HepG2 (cell line): ENCODE measurements at regions not wholly inside any gene's neighbourhood (a gene's known extent, or its start where the extent isn't known, plus 50 kb on each side); places are given as distances from the start of the nearest gene placed in this dataset.
A peak's percentile ranks its signal among the peaks of the same experiment; 100 is the strongest.

ENCODE experiments used
- ATAC-seq: fragments of 200-7000 bp; cut with Tn5 transposase; 3 replicates; pipeline ENCODE4 v1.9.1; 2020; ENCODE audit warnings: mild to moderate bottlenecking, moderate library complexity
- BruUV-seq: library from RNA; stranded (reverse); fragments of 400-500 nt; replicated peaks from 2 replicates; lab custom pipeline; 2021; lab: Mats Ljungman, UMichigan
- CTCF ChIA-PET: fragments of 300-600 bp; formaldehyde crosslinking; extraction: SDS; loops from one replicate; lab custom pipeline; 2021; ENCODE audit warnings: low total read pairs, inconsistent platforms, low intra/inter-chr PET ratio; lab: Yijun Ruan, JAX
- POLR2A ChIA-PET: fragments of 350-600 bp; sonication (Branson Sonifier 250); formaldehyde crosslinking; loops from one replicate; lab custom pipeline; 2020; ENCODE audit warnings: antibody characterized with exemption, inconsistent platforms; lab: Yijun Ruan, JAX
- DNase-seq: peaks from one replicate; pipeline ENCODE4 v3.0.0-alpha.2; 2015; ENCODE audit warnings: low spot score
- FAIRE-seq: peaks from 3 replicates; lab custom pipeline; 2011; peaks lifted over from hg19 to GRCh38; lab: Jason Lieb, UNC
- H2AFZ ChIP-seq: one replicate; pipeline ENCODE4 v1.6.1; 2011; ENCODE audit warnings: low read length, inconsistent platforms
- H3K27ac ChIP-seq: fragments of 300-600 bp; 3 replicates; pipeline ENCODE4 v1.8.0; 2011; ENCODE audit warnings: mixed run types, mild to moderate bottlenecking, mixed read lengths, low read length, inconsistent platforms; ENCODE audit not compliant: insufficient read depth; ENCODE audit errors: extremely low read length
- H3K27me3 ChIP-seq, 2 experiments: fragments of 200-600 bp in 1 of 2; 2 replicates in 1 of 2; 3 replicates in 1 of 2; pipeline versions ENCODE4 v1.6.0 to v1.8.0; 2011; ENCODE audit warnings: low read length in 2 of 2, mild to moderate bottlenecking in 2 of 2, moderate library complexity in 2 of 2, inconsistent platforms in 1 of 2; ENCODE audit not compliant: insufficient read depth in 2 of 2, control insufficient read depth in 1 of 2
- H3K36me3 ChIP-seq, 2 experiments: fragments of 200-600 bp in 1 of 2; replicated peaks in 1 of 2; 2 replicates in 1 of 2; 3 replicates in 1 of 2; pipeline versions ENCODE4 v1.5.1 to v1.8.0; 2011; ENCODE audit warnings: low read length in 2 of 2, inconsistent platforms in 1 of 2; ENCODE audit not compliant: insufficient read depth in 2 of 2, control insufficient read depth in 1 of 2
- H3K4me1 ChIP-seq: 2 replicates; pipeline ENCODE4 v1.5.1; 2012; ENCODE audit warnings: low read length, inconsistent platforms; ENCODE audit not compliant: insufficient read depth
- H3K4me2 ChIP-seq: 2 replicates; pipeline ENCODE4 v1.6.0; 2011; ENCODE audit warnings: low read depth, low read length, inconsistent platforms
- H3K4me3 ChIP-seq, 3 experiments: fragments of 200-600 bp in 1 of 3; sonication (generic), shearing (Covaris generic) in 1 of 3; replicated peaks in 1 of 3; 2 replicates each; pipeline ENCODE4 v1.5.1; 2011 to 2016; ENCODE audit warnings: low read length in 3 of 3, inconsistent platforms in 2 of 3, low read depth in 2 of 3, mild to moderate bottlenecking in 2 of 3, control low read depth in 1 of 3, mixed read lengths in 1 of 3; ENCODE audit not compliant: insufficient read depth in 1 of 3
- H3K79me2 ChIP-seq: one replicate; pipeline ENCODE4 v1.6.1; 2011; ENCODE audit warnings: low read length, inconsistent platforms; ENCODE audit not compliant: insufficient read depth
- H3K9ac ChIP-seq: 2 replicates; pipeline ENCODE4 v1.6.0; 2011; ENCODE audit warnings: mild to moderate bottlenecking, low read depth, low read length, inconsistent platforms; ENCODE audit not compliant: insufficient read depth
- H3K9me3 ChIP-seq: 2 replicates; pipeline ENCODE4 v1.5.1; 2012; ENCODE audit warnings: mild to moderate bottlenecking, low read length
- H4K20me1 ChIP-seq: 2 replicates; pipeline ENCODE4 v1.6.0; 2011; ENCODE audit warnings: inconsistent platforms, mild to moderate bottlenecking, low read length, moderate library complexity; ENCODE audit not compliant: insufficient read depth
- IRX3 ChIP-seq: sonication (generic); formaldehyde crosslinking; IDR thresholded peaks from 2 replicates; pipeline ENCODE4 v1.8.1; 2023; ENCODE audit warnings: mild to moderate bottlenecking, low read depth, missing genetic modification reagents, borderline replicate concordance
- KAT2B ChIP-seq: fragments of 150-350 bp; IDR thresholded peaks from 2 replicates; pipeline ENCODE4 v1.6.1; 2014; ENCODE audit warnings: low read depth, low read length, borderline replicate concordance
- KDM3A ChIP-seq: IDR thresholded peaks from 2 replicates; pipeline ENCODE4 v1.6.1; 2018; ENCODE audit warnings: low read depth, missing compliant biosample characterization
- MAFK ChIP-seq, 2 experiments: IDR thresholded peaks in 1 of 2; conservative IDR thresholded peaks in 1 of 2; 2 replicates each; pipeline ENCODE4 v1.6.1; 2011; ENCODE audit warnings: improper control_type of control experiment in 2 of 2, low read length in 2 of 2
- NFE2L2 ChIP-seq: fragments of 150-350 bp; IDR thresholded peaks from 2 replicates; pipeline ENCODE4 v1.6.1; 2014; ENCODE audit warnings: low read length
- WGBS: methylation state at CpG from one replicate; pipeline ENCODE4 v1.1.6; 2017; ENCODE audit warnings: low lambda C conversion rate; 5-methylcytosine and 5-hydroxymethylcytosine counted together
- in situ Hi-C: cut with HindIII; loops from 2 replicates; pipeline ENCODE4 v1.10.0; 2017; ENCODE audit warnings: low pct_unique_long_range_greater_than_20kb; ENCODE audit not compliant: extremely low pct_ligation_motif_present
- intact Hi-C: fragments of 100-400 bp; cut with micrococcal nuclease; formaldehyde crosslinking; loops from one replicate; pipeline ENCODE4 v1.10.0; 2022; ENCODE audit not compliant: unreplicated experiment
- TF ChIP-seq, protein P1 (sequence below): sonication (generic); formaldehyde crosslinking; IDR thresholded peaks from 2 replicates; pipeline ENCODE4 v1.4.0; 2020; ENCODE audit warnings: missing genetic modification reagents, mild to moderate bottlenecking, borderline replicate concordance

DNA sequence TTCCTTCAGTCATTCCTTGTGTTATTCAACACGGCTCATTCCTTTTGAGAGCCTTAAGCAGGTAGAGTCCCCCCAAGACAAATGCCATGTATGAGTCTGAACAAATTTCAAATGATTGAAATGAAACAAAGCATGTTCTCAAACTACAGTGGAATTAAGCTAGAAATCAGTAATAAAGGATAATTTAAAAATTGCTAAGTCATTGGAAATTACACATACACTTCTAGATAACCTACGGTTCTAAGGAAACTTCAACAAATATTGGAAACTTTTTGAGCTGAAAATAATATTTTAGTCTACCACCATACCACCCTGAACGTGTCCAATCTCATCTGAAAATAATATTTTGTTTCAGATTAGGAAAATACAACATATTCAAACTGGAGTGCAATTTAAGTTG, 71.8 kb upstream of the UGP2 start:
- Histone ChIP-seq H3K9me3 (peaks cover 8% of the 10 kb centered on the region), H3K4me2 (no peak overlapping the region), H3K79me2 (no peaks in the 10 kb centered on the region), H4K20me1 (no peaks in the 10 kb centered on the region), H2AFZ (no peak overlapping the region), H3K36me3 (no peaks in the 10 kb centered on the region)
- POLR2A ChIA-PET, result no interaction called here
- in situ Hi-C loops, result no loop called here
- DNase-seq, result no peak
- no peak for ATAC-seq
- BruUV-seq, result no TSS peak
- no peak for FAIRE-seq
- CTCF ChIA-PET, result no interaction called here
- TF ChIP-seq KDM3A (no peak), MAFK (conservative IDR thresholded peaks at IDR 0.05 in 1 of 2, IDR thresholded peaks at IDR 0.05 in 1 of 2; ENCODE audit: low read length in 2 of 2) (0 out of 4 replicates have a peak, but pooled peaks of 1 of the 2 experiments have one; percentile 10), IRX3 (CRISPR knock-in tag) (no peak), NFE2L2 (peak; percentile 64), KAT2B (no peak)
- TF ChIP-seq, protein P1, sequence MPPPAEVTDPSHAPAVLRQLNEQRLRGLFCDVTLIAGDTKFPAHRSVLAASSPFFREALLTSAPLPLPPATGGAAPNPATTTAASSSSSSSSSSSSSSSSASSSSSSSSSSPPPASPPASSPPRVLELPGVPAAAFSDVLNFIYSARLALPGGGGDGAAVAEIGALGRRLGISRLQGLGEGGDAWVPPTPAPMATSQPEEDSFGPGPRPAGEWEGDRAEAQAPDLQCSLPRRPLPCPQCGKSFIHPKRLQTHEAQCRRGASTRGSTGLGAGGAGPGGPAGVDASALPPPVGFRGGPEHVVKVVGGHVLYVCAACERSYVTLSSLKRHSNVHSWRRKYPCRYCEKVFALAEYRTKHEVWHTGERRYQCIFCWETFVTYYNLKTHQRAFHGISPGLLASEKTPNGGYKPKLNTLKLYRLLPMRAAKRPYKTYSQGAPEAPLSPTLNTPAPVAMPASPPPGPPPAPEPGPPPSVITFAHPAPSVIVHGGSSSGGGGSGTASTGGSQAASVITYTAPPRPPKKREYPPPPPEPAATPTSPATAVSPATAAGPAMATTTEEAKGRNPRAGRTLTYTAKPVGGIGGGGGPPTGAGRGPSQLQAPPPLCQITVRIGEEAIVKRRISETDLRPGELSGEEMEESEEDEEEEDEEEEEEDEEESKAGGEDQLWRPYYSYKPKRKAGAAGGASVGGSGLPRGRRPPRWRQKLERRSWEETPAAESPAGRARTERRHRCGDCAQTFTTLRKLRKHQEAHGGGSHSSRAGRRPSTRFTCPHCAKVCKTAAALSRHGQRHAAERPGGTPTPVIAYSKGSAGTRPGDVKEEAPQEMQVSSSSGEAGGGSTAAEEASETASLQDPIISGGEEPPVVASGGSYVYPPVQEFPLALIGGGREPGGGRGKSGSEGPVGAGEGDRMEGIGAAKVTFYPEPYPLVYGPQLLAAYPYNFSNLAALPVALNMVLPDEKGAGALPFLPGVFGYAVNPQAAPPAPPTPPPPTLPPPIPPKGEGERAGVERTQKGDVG (CRISPR knock-in tag), result no peak
- TF ChIP-seq, all 625 proteins: peak for 2
- Histone ChIP-seq H3K9ac (no peak overlapping the region), H3K4me1 (peaks cover 10% of the 10 kb centered on the region), H3K27me3 (no peaks in the 10 kb centered on the region), H3K4me3 (no peak overlapping the region), H3K27ac (no peak overlapping the region)
- intact Hi-C loops, result no loop called here
- 38% methylated on average over 3 of the region's 3 CpGs for whole genome bisulfite sequencing
